ENCODE measurements at regions not wholly inside any gene's neighbourhood (a gene's known extent, or its start where the extent isn't known, plus 50 kb on each side); places are given as distances from the start of the nearest gene placed in this dataset.
"Not testable (repeated sequence)": the region's sequence is repeated elsewhere in the genome, so short reads cannot be mapped to it uniquely, and the experiment has no call there.

DNA sequence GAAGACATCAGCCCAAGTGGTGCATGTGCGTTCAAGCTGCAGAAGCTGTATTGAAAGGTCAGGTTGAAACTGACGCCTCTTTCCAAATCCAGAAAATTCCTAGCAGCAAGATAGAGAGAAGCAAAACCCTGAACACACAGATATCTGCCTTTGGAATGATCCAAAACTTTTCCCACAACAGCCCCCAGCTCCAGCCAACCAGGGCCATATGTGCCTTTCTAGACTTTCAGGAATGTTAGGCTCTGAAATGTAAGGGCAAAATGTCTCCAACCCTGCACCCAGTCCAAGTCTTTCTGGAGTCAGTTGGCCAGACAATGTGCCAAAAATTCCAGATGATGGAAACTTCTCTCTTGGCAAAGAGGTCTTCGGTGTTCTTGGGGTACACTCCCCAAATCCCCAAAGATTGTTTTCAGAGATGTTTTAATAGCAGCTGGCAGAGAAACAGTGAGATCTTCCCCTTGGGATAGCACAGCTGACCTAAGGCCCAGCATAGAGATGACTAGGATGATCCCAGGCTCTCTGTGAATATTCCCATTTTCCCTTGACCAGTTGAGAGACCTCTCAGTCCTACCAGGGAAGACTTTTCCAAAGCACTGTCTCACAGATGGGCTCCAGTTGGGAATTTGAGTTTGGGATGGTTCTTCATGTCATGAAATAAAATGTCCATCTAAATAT lies 440.4 kb upstream of the CD180 start:
- H3K4me3 ChIP-seq (ENCODE audit: control insufficient read depth in 2 of 3, extremely low read depth in 1 of 3, insufficient read depth in 2 of 3, low read depth in 1 of 3, low read length in 3 of 3), result no peak overlapping the region
- dilution Hi-C loops (cut with MboI; ENCODE audit: extremely low pct_ligation_motif_present, low sequenced_read_pairs), result no loop called here
- H2AFZ ChIP-seq (ENCODE audit: control insufficient read depth, low read length), result no peak overlapping the region
- peaks cover 2% of the 10 kb centered on the region for H3K9me1 ChIP-seq (ENCODE audit: control insufficient read depth, extremely low read depth, insufficient read depth, low read length)
- H3K4me1 ChIP-seq (ENCODE audit: control insufficient read depth, extremely low read depth, insufficient read depth, low read length), result no peaks in the 10 kb centered on the region
- no peak overlapping the region for H3K27ac ChIP-seq (ENCODE audit: control insufficient read depth, insufficient read depth, low read length)
- H3K4me2 ChIP-seq (ENCODE audit: control insufficient read depth, extremely low read depth, insufficient read depth, low read depth, low read length), result no peak overlapping the region
- TF ChIP-seq, protein P1, sequence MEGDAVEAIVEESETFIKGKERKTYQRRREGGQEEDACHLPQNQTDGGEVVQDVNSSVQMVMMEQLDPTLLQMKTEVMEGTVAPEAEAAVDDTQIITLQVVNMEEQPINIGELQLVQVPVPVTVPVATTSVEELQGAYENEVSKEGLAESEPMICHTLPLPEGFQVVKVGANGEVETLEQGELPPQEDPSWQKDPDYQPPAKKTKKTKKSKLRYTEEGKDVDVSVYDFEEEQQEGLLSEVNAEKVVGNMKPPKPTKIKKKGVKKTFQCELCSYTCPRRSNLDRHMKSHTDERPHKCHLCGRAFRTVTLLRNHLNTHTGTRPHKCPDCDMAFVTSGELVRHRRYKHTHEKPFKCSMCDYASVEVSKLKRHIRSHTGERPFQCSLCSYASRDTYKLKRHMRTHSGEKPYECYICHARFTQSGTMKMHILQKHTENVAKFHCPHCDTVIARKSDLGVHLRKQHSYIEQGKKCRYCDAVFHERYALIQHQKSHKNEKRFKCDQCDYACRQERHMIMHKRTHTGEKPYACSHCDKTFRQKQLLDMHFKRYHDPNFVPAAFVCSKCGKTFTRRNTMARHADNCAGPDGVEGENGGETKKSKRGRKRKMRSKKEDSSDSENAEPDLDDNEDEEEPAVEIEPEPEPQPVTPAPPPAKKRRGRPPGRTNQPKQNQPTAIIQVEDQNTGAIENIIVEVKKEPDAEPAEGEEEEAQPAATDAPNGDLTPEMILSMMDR (optimal IDR thresholded peaks at IDR 0.05 in 1 of 3, IDR thresholded peaks at IDR 0.05 in 1 of 3, conservative IDR thresholded peaks at IDR 0.05 in 1 of 3; ENCODE audit: extremely low read depth in 1 of 3, insufficient read depth in 2 of 3, low read length in 3 of 3), result no peak
- TF ChIP-seq EZH2 (IDR thresholded peaks at IDR 0.05; ENCODE audit: low read length), result no peak
- H3K36me3 ChIP-seq (ENCODE audit: control insufficient read depth in 2 of 2, extremely low read depth in 1 of 2, insufficient read depth in 2 of 2, low read length in 2 of 2), result no peaks in the 10 kb centered on the region
- H4K20me1 ChIP-seq (ENCODE audit: control insufficient read depth, extremely low read depth, insufficient read depth, low read length), result no peaks in the 10 kb centered on the region
- H3K79me2 ChIP-seq (ENCODE audit: control insufficient read depth, insufficient read depth, low read length), result no peaks in the 10 kb centered on the region
- DNase-seq (ENCODE audit: low read depth, low spot score), result no peak
- no peaks in the 10 kb centered on the region for H3K27me3 ChIP-seq (ENCODE audit: control insufficient read depth, extremely low read depth, insufficient read depth, low read length)
- FAIRE-seq, result no peak
- no peaks in the 10 kb centered on the region for H3K9me3 ChIP-seq (ENCODE audit: control insufficient read depth, low read depth, low read length)
- H3K9ac ChIP-seq (ENCODE audit: control insufficient read depth, extremely low read depth, insufficient read depth, low read length), result no peak overlapping the region

GRCh38 chr5:67636091-67636490 lies 439.5 kb upstream of the CD180 start:
- H4K20me1 ChIP-seq (ENCODE audit: control insufficient read depth, extremely low read depth, insufficient read depth, low read length), result no peaks in the 10 kb centered on the region
- no peaks in the 10 kb centered on the region for H3K79me2 ChIP-seq (ENCODE audit: control insufficient read depth, insufficient read depth, low read length)
- no peak overlapping the region for H3K27ac ChIP-seq (ENCODE audit: control insufficient read depth, insufficient read depth, low read length)
- H3K9ac ChIP-seq (ENCODE audit: control insufficient read depth, extremely low read depth, insufficient read depth, low read length), result no peak overlapping the region
- H3K36me3 ChIP-seq (ENCODE audit: control insufficient read depth in 2 of 2, extremely low read depth in 1 of 2, insufficient read depth in 2 of 2, low read length in 2 of 2), result no peaks in the 10 kb centered on the region
- dilution Hi-C loops (cut with MboI; ENCODE audit: extremely low pct_ligation_motif_present, low sequenced_read_pairs), result no loop called here
- H3K4me1 ChIP-seq (ENCODE audit: control insufficient read depth, extremely low read depth, insufficient read depth, low read length), result no peaks in the 10 kb centered on the region
- H3K4me3 ChIP-seq (ENCODE audit: control insufficient read depth in 2 of 3, extremely low read depth in 1 of 3, insufficient read depth in 2 of 3, low read depth in 1 of 3, low read length in 3 of 3), result no peak overlapping the region
- no peak for TF ChIP-seq EZH2 (IDR thresholded peaks at IDR 0.05; ENCODE audit: low read length)
- H3K27me3 ChIP-seq (ENCODE audit: control insufficient read depth, extremely low read depth, insufficient read depth, low read length), result no peaks in the 10 kb centered on the region
- peaks cover 2% of the 10 kb centered on the region for H3K9me1 ChIP-seq (ENCODE audit: control insufficient read depth, extremely low read depth, insufficient read depth, low read length)
- H3K4me2 ChIP-seq (ENCODE audit: control insufficient read depth, extremely low read depth, insufficient read depth, low read depth, low read length), result no peak overlapping the region
- FAIRE-seq, result no peak
- H2AFZ ChIP-seq (ENCODE audit: control insufficient read depth, low read length), result no peak overlapping the region
- no peak for DNase-seq (ENCODE audit: low read depth, low spot score)
- no peaks in the 10 kb centered on the region for H3K9me3 ChIP-seq (ENCODE audit: control insufficient read depth, low read depth, low read length)

DNA sequence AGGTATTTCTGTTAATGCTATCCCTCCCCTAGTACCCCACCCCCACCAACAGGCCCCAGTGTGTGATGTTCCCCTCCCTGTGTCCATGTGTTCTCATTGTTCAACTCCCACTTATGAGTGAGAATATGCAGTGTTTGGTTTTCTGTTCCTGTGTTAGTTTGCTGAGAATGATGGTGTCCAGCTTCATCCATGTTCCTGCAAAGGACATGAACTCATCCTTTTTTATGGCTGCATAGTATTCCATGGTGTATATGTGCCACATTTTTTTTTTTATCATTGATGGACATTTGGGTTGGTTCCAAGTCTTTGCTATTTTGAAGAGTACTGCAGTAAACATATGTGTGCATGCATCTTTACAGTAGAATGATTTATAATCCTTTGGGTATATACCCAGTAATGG lies 430.5 kb upstream of the CD180 start:
- H3K9me1 ChIP-seq (ENCODE audit: control insufficient read depth, extremely low read depth, insufficient read depth, low read length); H3K79me2 ChIP-seq (ENCODE audit: control insufficient read depth, insufficient read depth, low read length); H3K9ac ChIP-seq (ENCODE audit: control insufficient read depth, extremely low read depth, insufficient read depth, low read length); H3K9me3 ChIP-seq (ENCODE audit: control insufficient read depth, low read depth, low read length); DNase-seq (ENCODE audit: low read depth, low spot score); H3K27me3 ChIP-seq (ENCODE audit: control insufficient read depth, extremely low read depth, insufficient read depth, low read length); H4K20me1 ChIP-seq (ENCODE audit: control insufficient read depth, extremely low read depth, insufficient read depth, low read length); H3K4me1 ChIP-seq (ENCODE audit: control insufficient read depth, extremely low read depth, insufficient read depth, low read length); dilution Hi-C loops (cut with MboI; ENCODE audit: extremely low pct_ligation_motif_present, low sequenced_read_pairs); H3K36me3 ChIP-seq (ENCODE audit: control insufficient read depth in 2 of 2, extremely low read depth in 1 of 2, insufficient read depth in 2 of 2, low read length in 2 of 2); H3K27ac ChIP-seq (ENCODE audit: control insufficient read depth, insufficient read depth, low read length); H3K4me3 ChIP-seq (ENCODE audit: control insufficient read depth in 2 of 3, extremely low read depth in 1 of 3, insufficient read depth in 2 of 3, low read depth in 1 of 3, low read length in 3 of 3); H3K4me2 ChIP-seq (ENCODE audit: control insufficient read depth, extremely low read depth, insufficient read depth, low read depth, low read length); H2AFZ ChIP-seq (ENCODE audit: control insufficient read depth, low read length); FAIRE-seq: not testable (repeated sequence)
